Kidney epithelial cell (primary cell): ENCODE measurements at regions not wholly inside any gene's neighbourhood (a gene's known extent, or its start where the extent isn't known, plus 50 kb on each side); places are given as distances from the start of the nearest gene placed in this dataset.

Source experiments
- DNase-seq: peaks from one replicate; pipeline ENCODE4 v3.0.0-alpha.2; 2010; ENCODE audit warnings: low read depth
- H3K27me3 ChIP-seq: 2 replicates; pipeline ENCODE4 v1.6.0; 2011; ENCODE audit warnings: low read length; ENCODE audit not compliant: control insufficient read depth, insufficient read depth
- H3K36me3 ChIP-seq: 2 replicates; pipeline ENCODE4 v1.5.1; 2011; ENCODE audit warnings: low read length; ENCODE audit not compliant: control insufficient read depth, insufficient read depth
- H3K4me3 ChIP-seq: 2 replicates; pipeline ENCODE4 v1.5.1; 2011; ENCODE audit warnings: low read depth, mild to moderate bottlenecking, control low read depth, low read length
- TF ChIP-seq, protein P1 (sequence below): IDR thresholded peaks from 2 replicates; pipeline ENCODE4 v1.5.1; 2011; ENCODE audit warnings: mild to moderate bottlenecking, moderate library complexity, low read length, control low read depth, inconsistent platforms; ENCODE audit not compliant: insufficient read depth, poor library complexity, severe bottlenecking

DNA sequence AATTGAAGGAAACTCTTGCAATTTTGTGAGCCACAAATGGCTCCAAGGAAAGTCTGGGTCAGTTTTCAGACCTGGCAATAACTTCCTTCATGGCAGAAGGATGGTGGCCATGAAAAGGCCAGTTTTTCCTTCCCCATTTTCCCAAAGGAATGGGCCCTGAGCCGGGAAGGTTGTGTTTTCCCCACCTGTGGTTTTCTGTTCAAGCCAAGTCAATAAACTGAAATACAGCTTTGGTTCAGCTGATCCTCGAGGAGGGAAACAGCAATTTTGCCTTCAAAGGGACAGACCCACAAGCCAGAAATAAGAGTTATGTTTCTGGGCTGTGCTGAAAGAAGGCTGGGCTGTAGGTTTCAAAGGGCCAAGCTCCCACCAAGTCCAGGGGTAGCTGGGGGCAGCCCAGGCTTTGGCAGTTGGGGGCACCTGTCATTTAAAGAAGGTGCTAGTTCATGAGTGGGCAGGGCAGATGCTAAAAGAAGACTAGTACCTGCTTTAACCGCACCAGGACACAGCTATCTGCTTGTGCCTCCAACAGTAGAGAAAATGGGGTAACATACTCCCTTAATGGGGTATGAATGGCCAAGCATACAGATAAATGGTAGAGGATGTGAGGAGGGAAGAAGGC, 97.0 kb downstream of the TTC32 start:
- TF ChIP-seq, protein P1, sequence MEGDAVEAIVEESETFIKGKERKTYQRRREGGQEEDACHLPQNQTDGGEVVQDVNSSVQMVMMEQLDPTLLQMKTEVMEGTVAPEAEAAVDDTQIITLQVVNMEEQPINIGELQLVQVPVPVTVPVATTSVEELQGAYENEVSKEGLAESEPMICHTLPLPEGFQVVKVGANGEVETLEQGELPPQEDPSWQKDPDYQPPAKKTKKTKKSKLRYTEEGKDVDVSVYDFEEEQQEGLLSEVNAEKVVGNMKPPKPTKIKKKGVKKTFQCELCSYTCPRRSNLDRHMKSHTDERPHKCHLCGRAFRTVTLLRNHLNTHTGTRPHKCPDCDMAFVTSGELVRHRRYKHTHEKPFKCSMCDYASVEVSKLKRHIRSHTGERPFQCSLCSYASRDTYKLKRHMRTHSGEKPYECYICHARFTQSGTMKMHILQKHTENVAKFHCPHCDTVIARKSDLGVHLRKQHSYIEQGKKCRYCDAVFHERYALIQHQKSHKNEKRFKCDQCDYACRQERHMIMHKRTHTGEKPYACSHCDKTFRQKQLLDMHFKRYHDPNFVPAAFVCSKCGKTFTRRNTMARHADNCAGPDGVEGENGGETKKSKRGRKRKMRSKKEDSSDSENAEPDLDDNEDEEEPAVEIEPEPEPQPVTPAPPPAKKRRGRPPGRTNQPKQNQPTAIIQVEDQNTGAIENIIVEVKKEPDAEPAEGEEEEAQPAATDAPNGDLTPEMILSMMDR = no peak
- no peaks in the 10 kb centered on the region for H3K27me3 ChIP-seq
- no peaks in the 10 kb centered on the region for H3K36me3 ChIP-seq
- no peak for DNase-seq
- H3K4me3 ChIP-seq = no peak overlapping the region

DNA sequence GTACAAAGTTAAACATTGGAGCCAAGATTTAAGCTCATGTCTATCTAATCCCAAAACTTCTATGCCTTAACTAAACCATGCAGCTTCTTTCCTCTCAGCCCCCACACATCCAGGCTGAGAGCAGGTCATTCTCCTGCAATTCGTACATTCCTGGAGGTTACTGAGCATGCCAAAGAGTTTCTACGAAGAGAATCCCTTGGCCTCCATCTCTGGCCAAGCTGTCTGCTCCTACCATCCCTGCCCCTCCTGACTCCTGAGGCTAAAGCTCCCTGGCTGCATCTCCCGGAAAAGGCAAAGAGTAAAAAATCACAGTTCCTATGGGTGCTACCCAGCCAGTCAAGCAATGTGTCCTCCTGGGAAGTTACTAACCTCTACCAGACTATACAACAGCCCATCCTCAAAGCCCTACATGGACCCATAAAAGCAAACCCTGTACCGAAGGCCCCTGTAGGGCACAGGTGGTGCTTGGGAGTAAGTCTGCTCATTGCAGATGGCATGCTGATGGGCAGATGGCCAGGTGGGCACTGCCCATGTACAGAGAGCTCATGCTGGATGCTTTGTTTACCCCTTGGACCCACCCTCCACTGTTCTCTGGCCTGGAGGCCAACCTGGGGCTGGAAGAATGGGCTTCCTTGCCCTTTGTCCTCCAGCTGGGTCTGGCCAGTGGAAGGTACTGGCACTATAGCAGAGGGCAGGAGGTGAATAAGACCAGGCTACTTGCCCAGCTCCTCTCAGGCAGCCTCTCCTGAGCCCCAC, 99.5 kb downstream of the TTC32 start:
- peak; percentile 65 for DNase-seq

DNA sequence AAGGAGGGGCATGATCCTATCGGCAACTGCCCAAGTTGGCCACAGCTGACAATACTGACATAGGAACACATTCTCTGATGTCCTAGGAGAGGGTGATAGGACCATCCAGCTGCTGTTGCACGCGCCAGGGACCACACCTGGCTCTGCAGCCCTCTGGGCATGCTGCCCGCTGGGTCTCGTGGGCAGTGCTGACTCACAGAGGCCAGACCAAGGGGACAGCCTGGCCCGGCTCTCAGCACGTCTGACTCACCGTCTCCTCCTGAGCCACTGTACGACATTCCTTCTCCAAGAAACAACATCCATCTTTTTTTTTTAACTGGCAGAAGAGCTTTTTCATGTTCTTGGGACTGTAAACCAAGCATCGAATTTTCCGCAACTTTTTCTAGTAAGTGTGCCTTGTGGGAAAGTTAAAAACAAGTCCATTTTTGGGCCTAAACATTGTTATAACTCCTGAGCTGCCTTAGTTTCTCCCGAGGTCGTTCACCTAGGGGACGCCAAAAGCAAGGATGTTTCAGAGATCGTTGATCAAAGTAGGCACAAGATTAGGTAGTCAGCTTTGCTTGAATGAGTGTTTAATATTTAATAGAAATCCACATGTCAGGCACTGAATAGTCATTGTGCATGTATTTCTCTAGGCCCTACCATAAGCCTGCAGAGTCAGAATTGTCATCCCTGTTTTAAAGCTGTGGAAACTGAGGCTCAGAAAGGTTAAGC, 100.3 kb downstream of the TTC32 start:
- no peaks in the 10 kb centered on the region for H3K36me3 ChIP-seq
- H3K4me3 ChIP-seq = no peak overlapping the region
- peak; percentile 98 for DNase-seq
- no peaks in the 10 kb centered on the region for H3K27me3 ChIP-seq
- TF ChIP-seq, protein P1 = peak; percentile 29

More for the DNA sequence above, 99.5 kb downstream of the TTC32 start:
- H3K27me3 ChIP-seq = no peaks in the 10 kb centered on the region
- no peaks in the 10 kb centered on the region for H3K36me3 ChIP-seq
- TF ChIP-seq, protein P1 = no peak
- no peak overlapping the region for H3K4me3 ChIP-seq

DNA sequence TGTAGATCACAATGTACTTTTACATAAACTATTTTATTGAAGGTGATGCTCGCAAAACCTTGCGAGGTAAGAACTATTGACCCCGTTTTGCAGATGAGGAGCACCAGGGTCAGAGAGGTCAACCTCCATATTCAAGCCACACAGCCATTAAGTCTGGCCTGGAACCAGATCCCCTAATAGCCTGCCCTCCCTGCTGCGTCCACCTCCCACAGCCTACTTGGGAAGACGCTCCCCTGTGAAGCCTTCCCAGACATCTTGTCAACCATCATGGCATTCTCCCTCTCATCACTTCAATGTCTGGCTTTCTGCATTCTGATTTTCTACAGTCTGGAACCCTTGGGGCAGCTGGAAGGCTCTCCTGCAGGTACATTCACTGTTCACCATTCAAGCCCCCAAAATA, 101.0 kb downstream of the TTC32 start:
- H3K27me3 ChIP-seq = no peaks in the 10 kb centered on the region
- TF ChIP-seq, protein P1 = no peak
- H3K36me3 ChIP-seq = no peaks in the 10 kb centered on the region
- no peak overlapping the region for H3K4me3 ChIP-seq
- DNase-seq = no peak

DNA sequence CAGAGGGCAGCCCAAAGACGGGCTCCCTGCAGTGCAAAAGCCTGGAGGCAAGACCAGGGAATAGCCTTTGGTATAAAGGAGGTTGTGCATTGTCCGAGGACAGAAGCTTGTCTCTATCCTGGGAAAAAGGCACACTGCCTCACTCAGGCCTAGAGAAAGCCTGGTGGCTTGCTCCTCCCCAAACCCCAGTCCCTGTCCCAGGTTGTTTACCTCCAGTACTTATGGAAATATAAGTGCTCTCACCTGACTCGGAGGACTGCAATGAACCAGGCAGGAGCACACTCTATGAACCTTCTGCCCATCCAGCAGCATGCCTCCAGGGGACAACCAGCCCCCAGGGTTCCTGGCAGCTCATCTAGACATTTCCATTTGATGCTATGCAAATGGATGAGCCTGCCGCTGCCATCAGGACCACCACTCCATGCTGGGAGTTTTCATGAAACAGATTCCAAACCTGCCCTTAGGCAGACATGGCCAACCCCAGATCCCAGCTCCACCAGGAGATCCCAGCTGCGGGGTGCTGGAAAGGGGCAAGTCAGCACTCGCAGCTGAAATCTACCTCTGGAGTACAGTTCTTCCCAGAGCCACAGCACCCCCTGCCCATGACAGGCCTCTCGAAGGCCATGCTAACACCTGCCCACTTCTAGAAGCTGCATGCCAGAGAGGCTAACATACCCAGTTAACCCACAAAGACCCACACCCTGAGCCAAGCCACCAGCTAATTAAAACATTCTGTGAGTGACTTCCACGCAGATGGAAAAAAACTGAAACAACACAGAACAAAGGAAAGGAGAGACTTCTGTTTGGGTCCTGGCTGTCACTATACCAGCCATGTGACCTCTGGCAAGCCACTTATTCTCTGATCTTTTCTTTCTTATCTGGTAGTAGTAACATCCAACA, 101.7 kb downstream of the TTC32 start:
- DNase-seq = no peak
- Histone ChIP-seq H3K36me3 (no peaks in the 10 kb centered on the region), H3K27me3 (no peaks in the 10 kb centered on the region), H3K4me3 (no peak overlapping the region)
- TF ChIP-seq, protein P1 = no peak
